IPS DF 4.7 (cell line): ENCODE measurements at regions not wholly inside any gene's neighbourhood (a gene's known extent, or its start where the extent isn't known, plus 50 kb on each side); places are given as distances from the start of the nearest gene placed in this dataset.

Experiments
- DNase-seq: peaks from one replicate; pipeline ENCODE4 v3.0.0-alpha.2; 2013; ENCODE audit warnings: low spot score; ENCODE audit errors: extremely low read depth

- DNase-seq, result no peak
Measured at GRCh38 chr3:145967043-145967442, 193.9 kb downstream of the PLOD2 start.

- no peak for DNase-seq
Measured at GRCh38 chr3:145971186-145971585, 189.8 kb downstream of the PLOD2 start.

DNA sequence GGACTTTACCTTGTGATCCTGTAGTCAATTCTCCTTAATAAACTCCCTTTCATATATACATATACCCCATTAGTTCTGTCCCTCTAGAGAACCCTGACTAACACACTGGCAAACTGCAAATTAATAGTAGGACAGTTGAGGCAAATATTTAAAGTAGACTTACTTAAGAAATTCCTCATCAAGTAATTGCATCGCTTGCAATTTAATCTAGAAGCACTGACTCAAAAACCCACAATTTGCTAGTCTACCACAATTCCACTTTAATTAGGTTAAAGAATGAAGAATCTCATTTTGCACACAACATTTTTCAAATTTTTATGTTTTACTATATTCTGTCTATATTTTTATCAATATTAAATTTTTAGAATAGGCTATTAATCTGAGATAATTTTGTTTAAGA is 188.1 kb downstream of the PLOD2 start:
- no peak for DNase-seq

- no peak for DNase-seq
Measured at GRCh38 chr3:145981056-145981455, 179.9 kb downstream of the PLOD2 start.

GRCh38 chr3:145983101-145983500 is 177.9 kb downstream of the PLOD2 start:
- no peak for DNase-seq
